DND-41 (cell line): ENCODE measurements at regions not wholly inside any gene's neighbourhood (a gene's known extent, or its start where the extent isn't known, plus 50 kb on each side); places are given as distances from the start of the nearest gene placed in this dataset.

Experiments
- ATAC-seq: fragments of 200-7000 bp; cut with Tn5 transposase; 3 replicates; pipeline ENCODE4 v1.9.1; 2021; ENCODE audit warnings: low read depth; ENCODE audit not compliant: insufficient read depth
- DNase-seq: peaks from one replicate; pipeline ENCODE4 v3.0.0-alpha.2; 2020
- H2AFZ ChIP-seq: 2 replicates; pipeline ENCODE4 v1.6.0; 2012; ENCODE audit warnings: low read depth, low read length
- H3K27ac ChIP-seq: 2 replicates; pipeline ENCODE4 v1.5.1; 2012; ENCODE audit warnings: low read length, inconsistent platforms
- H3K27me3 ChIP-seq: fragments of 200-600 bp; sonication (generic); 2 replicates; pipeline ENCODE4 v1.6.0; 2012; ENCODE audit warnings: low read length, mild to moderate bottlenecking, inconsistent platforms; ENCODE audit not compliant: insufficient read depth, poor library complexity
- H3K36me3 ChIP-seq: 2 replicates; pipeline ENCODE4 v1.5.1; 2012; ENCODE audit warnings: low read length, inconsistent platforms; ENCODE audit not compliant: insufficient read depth
- H3K4me1 ChIP-seq: 2 replicates; pipeline ENCODE4 v1.5.1; 2012; ENCODE audit warnings: mild to moderate bottlenecking, low read length; ENCODE audit not compliant: insufficient read depth
- H3K4me2 ChIP-seq: 2 replicates; pipeline ENCODE4 v1.6.0; 2012; ENCODE audit warnings: mild to moderate bottlenecking, moderate library complexity, low read length, inconsistent platforms; ENCODE audit not compliant: insufficient read depth
- H3K4me3 ChIP-seq, 2 experiments: fragments of 200-600 bp in 1 of 2; shearing (Covaris generic) in 1 of 2; 2 replicates each; pipeline ENCODE4 v1.5.1; 2012 to 2016; ENCODE audit warnings: inconsistent platforms in 2 of 2, low read length in 2 of 2, mild to moderate bottlenecking in 2 of 2, low read depth in 1 of 2, moderate library complexity in 1 of 2
- H3K79me2 ChIP-seq: 2 replicates; pipeline ENCODE4 v1.6.0; 2012; ENCODE audit warnings: low read length, inconsistent platforms; ENCODE audit not compliant: insufficient read depth
- H3K9ac ChIP-seq: 2 replicates; pipeline ENCODE4 v1.6.0; 2012; ENCODE audit warnings: low read depth, mild to moderate bottlenecking, inconsistent platforms, low read length, moderate library complexity
- H3K9me3 ChIP-seq: 2 replicates; pipeline ENCODE4 v1.5.1; 2012; ENCODE audit warnings: low read length, moderate library complexity, mild to moderate bottlenecking, inconsistent platforms; ENCODE audit not compliant: insufficient read depth, severe bottlenecking
- H4K20me1 ChIP-seq: 2 replicates; pipeline ENCODE4 v1.6.0; 2012; ENCODE audit warnings: low read length; ENCODE audit not compliant: insufficient read depth
- CTCF ChIP-seq: IDR thresholded peaks from 2 replicates; pipeline ENCODE4 v1.5.1; 2012; ENCODE audit warnings: borderline replicate concordance, low read length, moderate library complexity, mild to moderate bottlenecking; ENCODE audit not compliant: poor library complexity, severe bottlenecking; ENCODE audit errors: extremely low read depth
- EZH2 ChIP-seq: IDR thresholded peaks from 3 replicates; pipeline ENCODE4 v1.6.1; 2012; ENCODE audit warnings: borderline replicate concordance, low read depth, mild to moderate bottlenecking, moderate library complexity, low read length, inconsistent platforms; ENCODE audit not compliant: severe bottlenecking

GRCh38 chrX:150310881-150311280 lies 52.2 kb upstream of the MAMLD1 start:
- DNase-seq (no peak), ATAC-seq (no peak)
- H3K4me1 ChIP-seq, result no peaks in the 10 kb centered on the region
- no peak overlapping the region for H3K4me3 ChIP-seq
- TF ChIP-seq CTCF, result no peak
- no peak for TF ChIP-seq EZH2
- no peak overlapping the region for H3K27ac ChIP-seq
- H2AFZ ChIP-seq, result no peak overlapping the region
- no peaks in the 10 kb centered on the region for H3K27me3 ChIP-seq
- H3K9ac ChIP-seq, result no peak overlapping the region
- no peaks in the 10 kb centered on the region for H4K20me1 ChIP-seq
- no peaks in the 10 kb centered on the region for H3K9me3 ChIP-seq
- H3K36me3 ChIP-seq, result no peaks in the 10 kb centered on the region
- no peak overlapping the region for H3K4me2 ChIP-seq
- H3K79me2 ChIP-seq, result no peaks in the 10 kb centered on the region

- Histone ChIP-seq H2AFZ (no peak overlapping the region), H3K4me3 (no peak overlapping the region), H4K20me1 (no peaks in the 10 kb centered on the region), H3K4me2 (no peak overlapping the region), H3K4me1 (no peaks in the 10 kb centered on the region), H3K79me2 (no peaks in the 10 kb centered on the region), H3K9ac (no peak overlapping the region), H3K27me3 (no peaks in the 10 kb centered on the region), H3K9me3 (no peaks in the 10 kb centered on the region), H3K36me3 (no peaks in the 10 kb centered on the region), H3K27ac (no peak overlapping the region)
- no peak for DNase-seq
- TF ChIP-seq CTCF (no peak), EZH2 (no peak)
- no peak for ATAC-seq
These were observed 50.2 kb upstream of the MAMLD1 start for GRCh38 chrX:150312931-150313330.
